PC-9 (cell line): ENCODE measurements at regions not wholly inside any gene's neighbourhood (a gene's known extent, or its start where the extent isn't known, plus 50 kb on each side); places are given as distances from the start of the nearest gene placed in this dataset.

Source experiments
- CTCF ChIP-seq: fragments of 200-600 bp; sonication (generic); conservative IDR thresholded peaks from 2 replicates; pipeline ENCODE4 v1.6.1; 2017; ENCODE audit warnings: mixed run types, antibody characterized with exemption, mild to moderate bottlenecking, moderate library complexity
- EZH2 ChIP-seq: fragments of 200-600 bp; sonication (generic); IDR thresholded peaks from 2 replicates; pipeline ENCODE4 v1.8.0; 2017; ENCODE audit warnings: antibody characterized with exemption, low read depth

- TF ChIP-seq EZH2 (no peak), CTCF (no peak)
These were observed 802.5 kb upstream of the EEF2KMT start for GRCh38 chr16:5900046-5900445.
